Body of pancreas (tissue), 4 donors: ENCODE measurements at regions not wholly inside any gene's neighbourhood (a gene's known extent, or its start where the extent isn't known, plus 50 kb on each side); places are given as distances from the start of the nearest gene placed in this dataset.
"Not testable (repeated sequence)": the region's sequence is repeated elsewhere in the genome, so short reads cannot be mapped to it uniquely, and the experiment has no call there.

ENCODE experiments used
- ATAC-seq: fragments of 150-250 bp; one replicate; pipeline ENCODE4 v1.9.1; 2016
- DNase-seq, 4 donors: peaks; one replicate each; pipeline ENCODE4 v3.0.0-alpha.2; 2019
- H3K27ac ChIP-seq, 4 donors: fragments of 200-600 bp; sonication (generic); 1 replicate in 3 of 4; 2 replicates in 1 of 4; pipeline versions ENCODE4 v1.5.1 to v1.6.1; 2016 to 2019; ENCODE audit warnings: mild to moderate bottlenecking in 1 of 4, mixed read lengths in 1 of 4, moderate library complexity in 1 of 4
- H3K27me3 ChIP-seq, 2 donors: fragments of 200-600 bp; sonication (generic); one replicate each; pipeline ENCODE4 v1.6.0; 2016; ENCODE audit warnings: mild to moderate bottlenecking in 1 of 2
- H3K36me3 ChIP-seq, 2 donors: fragments of 200-600 bp; sonication (generic); replicated peaks in 1 of 2; 2 replicates each; pipeline ENCODE4 v1.5.1; 2016; ENCODE audit warnings: low read depth in 2 of 2; ENCODE audit not compliant: insufficient read depth in 1 of 2
- H3K4me1 ChIP-seq: fragments of 200-600 bp; sonication (generic); one replicate; pipeline ENCODE4 v1.6.0; 2016
- H3K4me3 ChIP-seq, 2 donors: fragments of 200-600 bp; sonication (generic); 1 replicate in 1 of 2; 2 replicates in 1 of 2; pipeline ENCODE4 v1.5.1; 2016 to 2019
- H3K9me3 ChIP-seq, 3 donors: fragments of 200-600 bp; sonication (generic); 1 replicate in 2 of 3; 2 replicates in 1 of 3; pipeline ENCODE4 v1.5.1; 2016
- POLR2A ChIP-seq, 3 donors: fragments of 450-650 bp; IDR thresholded peaks; one replicate each; pipeline ENCODE4 v1.6.1; 2016; ENCODE audit warnings: antibody characterized with exemption in 3 of 3, mild to moderate bottlenecking in 2 of 3
- WGBS, 2 donors: methylation state at CpG; one replicate each; pipeline ENCODE4 v1.1.5; 2017; 5-methylcytosine and 5-hydroxymethylcytosine counted together
- intact Hi-C: fragments of 100-400 bp; cut with DNase I; formaldehyde crosslinking; loops from one replicate; pipeline ENCODE4 v1.15.1; 2023
- TF ChIP-seq, protein P1 (sequence below), 7 experiments: fragments of 450-650 bp in 4 of 7; fragments of 200-600 bp in 3 of 7; sonication (generic) in 3 of 7; IDR thresholded peaks; one replicate each; pipeline ENCODE4 v1.5.1; 2016 to 2019; ENCODE audit warnings: antibody characterized with exemption in 7 of 7

GRCh38 chr20:29756664-29757063 is 1500.8 kb upstream of the DEFB115 start:
- DNase-seq, result no peak
- no peak overlapping the region for H3K4me3 ChIP-seq
- no peaks in the 10 kb centered on the region for H3K36me3 ChIP-seq
- ATAC-seq, result no peak
- no peak for TF ChIP-seq POLR2A (IDR thresholded peaks at IDR 0.05)
- TF ChIP-seq, protein P1, sequence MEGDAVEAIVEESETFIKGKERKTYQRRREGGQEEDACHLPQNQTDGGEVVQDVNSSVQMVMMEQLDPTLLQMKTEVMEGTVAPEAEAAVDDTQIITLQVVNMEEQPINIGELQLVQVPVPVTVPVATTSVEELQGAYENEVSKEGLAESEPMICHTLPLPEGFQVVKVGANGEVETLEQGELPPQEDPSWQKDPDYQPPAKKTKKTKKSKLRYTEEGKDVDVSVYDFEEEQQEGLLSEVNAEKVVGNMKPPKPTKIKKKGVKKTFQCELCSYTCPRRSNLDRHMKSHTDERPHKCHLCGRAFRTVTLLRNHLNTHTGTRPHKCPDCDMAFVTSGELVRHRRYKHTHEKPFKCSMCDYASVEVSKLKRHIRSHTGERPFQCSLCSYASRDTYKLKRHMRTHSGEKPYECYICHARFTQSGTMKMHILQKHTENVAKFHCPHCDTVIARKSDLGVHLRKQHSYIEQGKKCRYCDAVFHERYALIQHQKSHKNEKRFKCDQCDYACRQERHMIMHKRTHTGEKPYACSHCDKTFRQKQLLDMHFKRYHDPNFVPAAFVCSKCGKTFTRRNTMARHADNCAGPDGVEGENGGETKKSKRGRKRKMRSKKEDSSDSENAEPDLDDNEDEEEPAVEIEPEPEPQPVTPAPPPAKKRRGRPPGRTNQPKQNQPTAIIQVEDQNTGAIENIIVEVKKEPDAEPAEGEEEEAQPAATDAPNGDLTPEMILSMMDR (IDR thresholded peaks at IDR 0.05), result no peak
- no peaks in the 10 kb centered on the region for H3K9me3 ChIP-seq
- no peaks in the 10 kb centered on the region for H3K27me3 ChIP-seq
- no peak overlapping the region for H3K27ac ChIP-seq
- H3K4me1 ChIP-seq, result no peaks in the 10 kb centered on the region
- intact Hi-C loops, result no loop called here
- WGBS, 2 donors, result 68 to 81% methylated on average over 14 to 17 of the region's 17 CpGs

GRCh38 chr20:29761621-29762385 is 1495.7 kb upstream of the DEFB115 start:
- H3K4me1 ChIP-seq, H3K4me3 ChIP-seq, ATAC-seq, H3K9me3 ChIP-seq, H3K27ac ChIP-seq, intact Hi-C loops, H3K27me3 ChIP-seq, DNase-seq, H3K36me3 ChIP-seq: not testable (repeated sequence)
- 28 to 45% methylated on average over 4 to 42 of the region's 45 CpGs for WGBS, 2 donors

DNA sequence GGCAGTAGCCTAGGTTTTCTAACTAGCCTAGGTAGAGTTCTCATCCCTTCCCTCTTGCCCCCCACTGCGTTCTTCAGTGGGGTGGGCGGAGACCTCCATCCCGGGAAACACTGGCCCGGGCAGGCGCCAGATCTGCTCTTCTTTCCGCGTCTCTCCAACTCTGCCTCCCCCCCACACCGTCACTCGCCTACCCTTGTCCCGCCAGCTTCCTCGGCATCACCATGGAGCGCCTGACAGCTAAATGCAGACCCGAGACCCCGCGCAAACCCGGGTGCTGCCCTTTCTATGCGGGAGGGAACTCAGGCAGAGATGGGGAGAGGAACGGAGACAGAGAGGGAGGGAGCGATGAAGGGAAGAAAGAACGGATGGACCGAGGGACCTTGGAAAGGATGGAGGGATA is 1494.8 kb upstream of the DEFB115 start:
- Histone ChIP-seq H3K9me3 (no peaks in the 10 kb centered on the region), H3K4me3 (no peak overlapping the region), H3K27ac (no peak overlapping the region), H3K27me3 (no peaks in the 10 kb centered on the region), H3K36me3 (no peaks in the 10 kb centered on the region), H3K4me1 (no peaks in the 10 kb centered on the region)
- intact Hi-C loops, result no loop called here
- TF ChIP-seq, protein P1 (IDR thresholded peaks at IDR 0.05), result no peak
- no peak for TF ChIP-seq POLR2A (IDR thresholded peaks at IDR 0.05)
- DNase-seq (no peak), ATAC-seq (no peak)
- WGBS, 2 donors, result 7 to 19% methylated on average over 21 of the region's 21 CpGs

- ATAC-seq (no peak), DNase-seq (no peak)
- Histone ChIP-seq H3K9me3 (no peaks in the 10 kb centered on the region), H3K4me3 (no peak overlapping the region), H3K27me3 (no peaks in the 10 kb centered on the region), H3K4me1 (no peaks in the 10 kb centered on the region), H3K36me3 (no peaks in the 10 kb centered on the region), H3K27ac (no peak overlapping the region)
- intact Hi-C loops, result no loop called here
- no peak for TF ChIP-seq POLR2A (IDR thresholded peaks at IDR 0.05)
- TF ChIP-seq, protein P1 (IDR thresholded peaks at IDR 0.05), result no peak
- WGBS, 2 donors, result 26 to 34% methylated on average over 17 to 29 of the region's 29 CpGs
Observed at GRCh38 chr20:29763821-29764511, 1493.5 kb upstream of the DEFB115 start.

DNA sequence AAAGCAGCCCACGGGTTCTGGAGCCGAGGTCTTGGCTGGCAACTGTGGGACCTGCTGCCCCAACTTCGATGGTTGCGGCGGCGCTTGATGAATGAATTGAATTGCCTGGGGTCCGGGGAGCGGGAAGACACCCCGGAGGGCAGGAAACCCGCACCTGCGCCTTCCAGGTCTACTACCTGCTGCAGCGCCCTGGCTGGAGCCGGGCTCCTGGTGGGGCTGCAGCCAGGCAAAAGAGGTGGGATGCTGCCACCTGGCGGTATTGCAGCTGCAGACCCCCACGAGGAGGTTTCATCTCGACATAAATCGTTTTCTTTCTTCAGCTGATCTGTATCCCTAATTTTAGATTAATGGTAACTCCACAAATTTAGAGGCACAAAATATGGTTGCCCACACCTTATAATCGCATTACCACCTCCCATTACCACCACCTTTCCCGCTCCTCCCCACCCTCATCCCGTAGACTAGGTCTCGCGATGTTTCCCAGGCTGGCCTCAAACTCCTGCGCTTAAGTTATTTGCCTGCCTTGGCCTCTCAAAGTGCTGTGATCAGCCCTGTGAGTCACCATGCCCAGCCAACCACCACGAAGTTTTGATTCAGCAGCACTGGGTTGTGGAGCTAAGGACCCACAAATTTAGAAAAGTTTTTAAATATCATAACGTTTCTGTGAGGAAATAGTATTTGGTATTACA is 1492.4 kb upstream of the DEFB115 start:
- H3K4me1 ChIP-seq, H3K27me3 ChIP-seq, H3K9me3 ChIP-seq, H3K27ac ChIP-seq, H3K36me3 ChIP-seq, intact Hi-C loops, ATAC-seq, H3K4me3 ChIP-seq: not testable (repeated sequence)
- TF ChIP-seq, protein P1 (IDR thresholded peaks at IDR 0.05), result peak in 2 of 7 experiments; percentile 28 to 38
- peak in 1 of 4 donors; percentile 22 for DNase-seq
- WGBS, 2 donors, result 12 to 21% methylated on average over 14 to 25 of the region's 25 CpGs

- intact Hi-C loops, H3K27ac ChIP-seq, H3K36me3 ChIP-seq, H3K4me3 ChIP-seq, DNase-seq, H3K4me1 ChIP-seq, ATAC-seq, H3K9me3 ChIP-seq, H3K27me3 ChIP-seq: not testable (repeated sequence)
- 16 to 51% methylated on average over 2 of the region's 2 CpGs for WGBS, 2 donors
Observed at GRCh38 chr20:29778033-29778432, 1479.4 kb upstream of the DEFB115 start.

- H3K27ac ChIP-seq, DNase-seq, H3K4me3 ChIP-seq, intact Hi-C loops, H3K27me3 ChIP-seq, H3K9me3 ChIP-seq, H3K36me3 ChIP-seq, H3K4me1 ChIP-seq, ATAC-seq: not testable (repeated sequence)
- WGBS, 2 donors, result 57 to 68% methylated on average over 7 of the region's 7 CpGs
Observed at GRCh38 chr20:29781217-29781616, 1476.2 kb upstream of the DEFB115 start.
